ENCODE measurements at regions not wholly inside any gene's neighbourhood (a gene's known extent, or its start where the extent isn't known, plus 50 kb on each side); places are given as distances from the start of the nearest gene placed in this dataset.
"Not testable (repeated sequence)": the region's sequence is repeated elsewhere in the genome, so short reads cannot be mapped to it uniquely, and the experiment has no call there.

DNA sequence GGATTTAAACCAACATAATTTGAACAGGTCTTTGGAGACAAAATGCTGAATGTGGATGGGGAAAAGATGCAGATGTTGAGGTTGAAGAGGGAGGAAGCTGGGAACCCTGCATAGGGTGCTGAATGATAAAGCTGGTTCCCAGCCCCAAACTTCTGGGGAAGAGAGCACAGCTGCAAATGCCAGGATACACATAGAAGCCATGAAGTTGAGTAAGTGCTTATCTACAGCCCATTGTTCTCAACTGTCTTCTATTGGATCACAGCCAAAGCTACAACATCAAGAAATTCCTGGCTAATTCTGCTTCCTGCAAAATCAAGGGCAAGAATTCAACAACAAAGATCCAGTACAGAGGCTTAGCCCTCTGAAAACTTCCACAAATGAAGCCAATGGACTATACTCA lies 779.8 kb downstream of the PRIM2 start:
- DNase-seq = peak; percentile 1

DNA sequence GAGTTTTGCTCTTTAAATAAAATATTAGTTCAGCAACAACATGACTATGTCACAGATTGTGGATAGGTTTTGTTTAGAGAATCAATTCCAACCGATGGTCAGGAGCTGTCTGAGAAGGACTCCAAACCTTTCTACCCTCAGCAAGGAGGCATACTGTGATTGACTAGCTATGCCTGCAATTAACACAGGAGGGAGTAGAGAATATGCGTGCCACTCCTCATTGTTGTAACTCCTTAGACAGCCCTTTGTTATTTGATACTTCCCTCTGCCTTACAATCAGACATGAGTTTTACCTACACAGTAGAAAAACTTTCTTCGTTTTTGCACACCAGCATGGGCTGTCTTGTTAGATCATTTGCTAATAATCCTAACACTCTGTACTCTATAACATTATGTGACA lies 796.5 kb downstream of the PRIM2 start:
- no peak for DNase-seq

DNA sequence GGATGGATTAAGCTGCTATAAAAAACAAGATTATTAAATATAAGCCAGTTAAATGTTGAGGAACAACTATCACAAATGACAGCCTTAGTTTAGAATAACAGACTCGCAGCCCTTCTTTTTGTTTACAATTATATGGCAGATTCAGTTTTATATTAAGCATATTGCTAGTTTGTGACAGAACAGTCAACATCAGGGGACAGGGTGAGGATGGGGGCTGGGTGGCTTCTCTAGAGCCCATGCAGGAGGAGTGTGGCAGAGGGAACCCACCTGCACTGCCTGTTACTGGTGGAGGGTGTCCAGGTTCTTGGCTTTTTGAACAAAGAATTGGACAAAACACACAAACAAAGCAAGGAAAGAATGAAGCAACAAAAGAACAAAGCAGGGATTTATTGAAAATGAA lies 799.7 kb downstream of the PRIM2 start:
- DNase-seq = not testable (repeated sequence)

DNA sequence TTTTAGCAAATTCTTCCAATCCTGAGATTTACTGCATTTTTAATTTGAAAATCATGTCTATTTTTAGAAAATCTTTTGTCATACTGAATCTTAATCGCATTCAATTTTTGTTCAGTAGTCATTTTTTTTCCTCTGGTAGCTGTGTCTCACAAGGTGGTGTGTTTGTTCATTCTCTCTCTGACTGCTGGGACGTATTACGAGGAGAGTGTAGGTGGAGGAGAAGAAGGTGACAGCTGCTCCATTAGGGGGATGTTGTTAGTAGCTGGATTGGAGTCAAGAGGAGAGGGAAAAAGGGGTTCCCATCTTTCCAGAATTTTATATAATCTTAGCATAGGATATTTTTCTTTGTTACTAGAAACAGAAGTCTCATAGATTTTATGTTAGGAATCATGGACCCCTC lies 804.2 kb downstream of the PRIM2 start:
- not testable (repeated sequence) for DNase-seq

DNA sequence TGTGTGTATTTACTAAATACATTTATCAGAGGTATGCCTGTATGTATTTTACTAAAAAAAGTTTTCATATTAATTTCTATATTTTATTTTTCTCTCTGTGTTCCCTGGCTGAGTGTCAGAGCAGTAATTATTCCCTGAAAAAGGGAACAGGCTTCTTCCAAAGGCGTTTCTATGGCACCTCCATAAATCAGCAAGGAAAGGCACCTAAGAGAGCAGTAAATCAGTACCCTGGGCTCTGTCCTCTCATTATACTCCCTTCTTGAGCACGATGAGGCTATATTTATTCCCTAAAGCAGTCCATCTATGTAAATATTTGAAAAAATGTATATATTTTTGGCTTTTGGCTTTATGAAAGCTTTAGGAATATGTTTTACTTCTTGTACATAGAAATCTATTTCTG lies 806.3 kb downstream of the PRIM2 start:
- DNase-seq = not testable (repeated sequence)

DNA sequence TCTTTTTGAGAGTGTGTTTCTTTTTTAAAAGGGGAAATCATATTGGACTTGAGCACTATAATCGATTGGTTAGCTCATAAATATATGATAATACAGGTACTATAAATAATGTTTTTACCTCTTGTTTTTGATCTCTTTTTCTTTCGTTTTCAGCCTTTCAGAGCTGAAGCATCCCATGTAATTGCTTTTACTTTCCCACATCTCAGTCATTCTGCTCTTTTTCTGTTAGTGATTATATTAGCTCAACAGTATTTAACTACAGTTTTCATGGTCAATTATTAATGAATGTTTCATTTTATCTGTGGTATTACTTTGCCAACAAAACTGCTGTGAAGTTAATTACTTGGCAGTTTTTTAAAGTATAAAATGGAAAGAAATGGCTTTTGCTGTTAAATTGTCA lies 811.1 kb downstream of the PRIM2 start:
- DNase-seq = not testable (repeated sequence)

DNA sequence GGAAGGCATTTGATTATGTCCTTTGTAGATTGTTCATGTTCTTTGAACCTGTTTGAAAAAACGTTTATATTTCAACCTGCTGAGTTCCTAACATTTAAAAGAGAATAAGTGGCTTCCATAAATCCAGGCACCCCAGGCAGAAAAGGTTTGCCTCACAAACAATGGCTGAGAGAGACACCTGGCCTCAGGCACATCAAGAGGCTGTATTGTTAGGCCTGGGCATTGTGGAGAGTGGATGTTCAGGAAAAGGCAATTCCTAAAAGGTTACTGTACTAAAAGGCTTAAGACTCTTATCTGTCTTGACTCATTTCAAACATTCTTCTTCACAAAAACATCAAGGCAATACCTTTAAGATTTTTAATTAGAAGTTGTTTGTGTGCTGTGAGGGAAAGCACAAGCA lies 811.7 kb downstream of the PRIM2 start:
- DNase-seq = not testable (repeated sequence)

DNA sequence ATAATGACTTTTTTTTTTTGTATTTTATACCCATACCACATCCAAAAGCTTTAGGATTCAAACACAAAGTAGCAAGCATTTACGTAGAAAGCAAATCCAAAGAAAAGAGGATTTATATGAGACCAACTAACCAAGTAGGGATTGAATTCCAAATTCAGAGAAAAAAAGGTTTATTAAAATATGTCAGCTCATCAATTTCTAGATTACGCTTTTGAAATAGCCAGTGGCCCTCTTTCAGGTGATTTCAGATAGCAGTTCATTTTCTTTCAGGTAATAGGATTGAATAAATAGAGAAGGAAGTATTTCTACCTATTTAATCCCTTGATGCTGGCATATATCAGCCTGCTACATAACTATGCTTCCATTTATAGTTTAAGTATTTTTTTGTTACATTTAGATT lies 822.3 kb downstream of the PRIM2 start:
- not testable (repeated sequence) for DNase-seq

DNA sequence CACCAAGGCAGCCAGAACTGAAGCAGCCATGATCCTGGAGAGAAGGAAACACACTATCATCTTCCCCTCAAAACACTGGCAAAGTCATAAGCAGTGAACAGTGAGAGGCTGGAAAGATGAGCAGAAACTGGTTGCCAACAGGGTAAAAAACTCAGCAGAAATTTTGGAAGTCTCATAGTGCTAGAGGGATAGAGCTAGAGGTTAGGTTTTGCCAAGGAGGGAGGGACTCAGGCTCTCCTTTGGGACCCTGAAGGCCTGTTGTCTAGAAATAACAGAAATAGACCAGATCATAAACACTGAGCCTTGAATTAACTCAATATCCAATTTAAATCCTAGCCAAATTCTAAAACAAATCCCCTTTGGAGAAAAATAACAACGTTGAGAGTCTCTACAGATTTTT lies 853.6 kb downstream of the PRIM2 start:
- not testable (repeated sequence) for DNase-seq

DNA sequence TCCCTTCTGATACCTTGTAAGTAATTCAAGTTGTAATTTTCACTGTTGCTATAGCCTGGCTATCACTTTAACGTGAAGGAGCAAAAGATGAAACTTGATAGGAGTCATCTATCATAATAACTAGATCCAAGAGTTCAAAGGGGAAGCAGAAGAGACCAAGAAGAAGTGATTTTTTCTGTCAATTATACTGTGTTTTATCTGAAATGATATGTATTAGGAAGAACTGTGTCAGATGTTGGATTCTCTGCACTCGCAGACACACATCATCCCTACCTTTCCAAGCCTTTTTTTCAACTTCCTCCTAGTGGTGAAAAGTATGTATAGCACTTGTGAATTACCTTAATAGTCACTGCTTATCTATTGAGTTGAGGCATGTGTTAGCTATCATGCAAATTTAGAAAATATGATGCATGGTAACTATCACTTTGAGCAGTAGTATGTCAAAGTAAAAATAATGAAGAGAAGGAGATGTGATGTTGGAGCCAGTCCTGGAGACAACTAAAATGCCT lies 864.2 kb downstream of the PRIM2 start:
- not testable (repeated sequence) for DNase-seq

DNA sequence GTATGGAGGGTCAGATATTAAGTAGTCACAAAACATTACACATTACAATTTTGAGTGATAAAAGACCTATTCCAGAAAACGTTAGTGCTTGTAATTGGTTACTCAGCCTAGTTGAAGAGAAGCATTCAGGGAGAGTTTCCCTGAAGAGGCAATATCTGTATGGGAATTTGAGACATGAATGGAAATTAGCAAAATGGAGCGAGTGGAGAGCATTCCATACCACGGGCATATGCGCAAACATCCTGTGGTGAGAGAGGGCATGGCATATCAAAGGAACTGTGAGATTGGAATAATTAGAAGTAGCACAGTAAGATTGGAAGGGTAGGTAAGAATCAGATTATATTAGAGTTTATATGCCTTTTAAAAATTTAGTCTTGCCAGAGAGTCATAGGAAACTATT lies 867.9 kb downstream of the PRIM2 start:
- not testable (repeated sequence) for DNase-seq

DNA sequence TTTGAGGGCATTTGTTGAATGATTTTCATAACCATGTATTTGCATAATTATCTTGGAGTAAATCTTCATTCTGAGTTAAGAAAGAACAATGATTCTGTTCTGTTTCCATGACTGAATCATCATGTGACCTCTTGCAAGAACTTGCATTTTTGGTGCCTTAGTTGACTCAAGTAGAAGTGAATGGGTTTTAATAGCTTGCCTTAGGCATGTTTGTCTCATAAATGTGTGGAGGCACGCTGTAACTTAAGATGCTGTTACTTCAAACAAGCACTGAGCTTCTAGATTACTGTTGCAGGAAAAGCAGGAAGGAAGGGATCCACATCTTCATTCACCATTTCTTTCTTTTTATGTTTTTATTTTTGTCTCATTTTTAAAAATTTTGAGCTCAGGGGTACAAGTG lies 875.8 kb downstream of the PRIM2 start:
- peak; percentile 1 for DNase-seq

DNA sequence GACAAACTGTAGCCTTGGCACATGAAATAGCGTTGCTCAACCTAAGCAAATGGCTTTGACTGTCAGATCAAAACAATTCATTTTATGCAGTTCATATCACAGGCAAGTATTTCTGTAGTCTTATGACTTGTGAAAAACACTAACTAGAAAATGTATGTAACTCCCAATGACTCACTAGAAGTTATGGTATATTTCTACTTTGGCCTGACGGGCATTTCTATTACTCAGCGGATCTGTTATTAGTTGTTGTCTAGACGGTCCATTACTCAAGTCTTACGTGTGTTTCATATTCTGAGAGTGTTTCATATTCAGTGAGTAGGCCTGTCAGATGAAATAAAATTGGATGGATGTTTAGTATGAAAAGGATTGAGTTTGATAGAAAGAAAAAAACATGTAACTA lies 880.9 kb downstream of the PRIM2 start:
- no peak for DNase-seq

DNA sequence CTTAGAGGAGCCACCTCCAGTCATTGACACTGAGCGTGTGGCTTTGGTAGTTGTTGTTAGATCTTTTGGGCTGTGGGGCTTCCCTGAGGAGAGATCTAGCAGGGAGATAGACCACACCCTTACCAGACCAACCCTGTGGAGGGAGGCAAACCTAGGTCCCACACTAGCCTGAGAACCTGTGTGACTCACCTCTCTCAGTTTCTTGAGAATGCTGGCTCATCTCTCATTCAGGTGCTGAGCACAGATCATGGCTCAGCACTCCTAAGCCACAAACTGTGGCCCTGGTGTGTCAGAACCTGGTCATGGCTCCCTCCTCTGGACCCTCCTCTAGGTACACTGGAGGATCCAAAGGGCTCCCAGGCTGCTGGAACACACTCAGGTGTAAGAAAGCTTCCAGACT lies 919.7 kb downstream of the PRIM2 start:
- not testable (repeated sequence) for DNase-seq

DNA sequence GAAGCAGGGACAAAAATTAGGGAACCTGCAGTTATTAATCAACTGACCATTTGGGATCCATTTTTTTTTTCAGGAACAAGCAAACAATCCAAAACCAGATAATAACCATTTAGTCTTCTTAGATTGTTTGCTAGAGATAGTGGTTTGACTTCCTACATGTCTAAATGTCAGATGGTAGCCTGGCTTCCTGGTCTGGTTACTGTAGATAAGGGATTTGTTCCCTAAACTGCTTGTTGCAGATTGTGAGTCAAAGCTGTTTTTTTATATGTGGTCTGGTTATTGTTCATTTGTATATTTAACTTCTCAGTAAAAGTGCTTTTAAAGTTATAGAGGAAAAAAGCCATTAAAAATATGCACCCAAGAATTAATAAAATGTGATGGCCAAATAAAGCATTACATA lies 921.0 kb downstream of the PRIM2 start:
- not testable (repeated sequence) for DNase-seq

DNA sequence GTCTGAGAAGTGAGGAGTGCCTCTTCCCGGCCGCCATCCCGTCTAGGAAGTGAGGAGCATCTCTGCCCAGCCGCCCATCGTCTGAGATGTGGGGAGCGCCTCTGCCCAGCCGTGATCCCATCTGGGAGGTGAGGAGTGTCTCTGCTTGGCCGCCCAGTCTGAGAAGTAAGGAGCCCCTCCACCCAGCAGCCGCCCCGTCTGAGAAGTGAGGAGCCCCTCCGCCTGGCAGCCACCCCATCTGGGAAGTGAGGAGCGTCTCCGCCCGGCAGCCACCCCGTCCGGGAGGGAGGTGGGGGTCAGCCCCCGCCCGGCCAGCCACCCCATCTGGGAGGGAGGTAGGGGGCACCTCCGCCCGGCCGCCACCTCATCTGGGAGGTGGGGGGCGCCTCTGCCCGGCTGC lies 940.2 kb downstream of the PRIM2 start:
- DNase-seq = not testable (repeated sequence)

DNA sequence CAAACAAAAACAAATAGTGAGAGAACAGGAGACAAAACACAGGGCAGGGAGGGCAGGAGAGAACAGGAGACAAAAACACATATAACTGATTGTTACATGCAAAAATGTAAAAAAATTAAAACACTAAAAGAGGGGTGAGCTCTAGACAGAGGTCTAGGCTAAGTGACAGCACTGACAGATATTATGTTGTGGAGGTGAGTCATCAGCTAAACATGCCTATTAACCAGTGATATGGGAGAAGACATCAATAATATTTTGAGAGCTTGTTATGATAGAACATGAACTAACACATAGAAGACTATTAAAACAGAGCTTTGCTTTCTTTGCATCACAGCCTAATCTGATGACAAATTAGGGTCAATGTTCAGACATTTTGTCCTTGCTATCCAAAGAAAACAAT lies 972.7 kb downstream of the PRIM2 start:
- no peak for DNase-seq

DNA sequence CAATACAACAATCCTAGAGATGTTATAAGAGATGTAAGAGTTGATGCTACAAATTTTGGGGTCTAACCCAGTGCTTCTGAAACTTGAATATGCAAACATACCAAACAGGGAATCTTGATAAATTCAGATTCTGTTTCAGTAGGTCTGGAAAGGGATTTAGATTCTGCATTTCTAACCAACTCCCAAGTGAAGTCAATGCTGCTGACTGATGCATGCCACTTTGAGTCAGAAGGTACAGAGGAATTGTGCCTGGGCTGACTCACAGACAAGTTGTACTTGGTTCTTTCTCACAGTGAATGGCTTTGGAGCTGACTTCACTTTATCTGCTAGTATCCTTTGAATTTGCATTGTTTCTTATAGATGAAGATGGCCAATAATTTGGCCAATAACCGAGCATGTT lies 973.9 kb downstream of the PRIM2 start:
- not testable (repeated sequence) for DNase-seq

DNA sequence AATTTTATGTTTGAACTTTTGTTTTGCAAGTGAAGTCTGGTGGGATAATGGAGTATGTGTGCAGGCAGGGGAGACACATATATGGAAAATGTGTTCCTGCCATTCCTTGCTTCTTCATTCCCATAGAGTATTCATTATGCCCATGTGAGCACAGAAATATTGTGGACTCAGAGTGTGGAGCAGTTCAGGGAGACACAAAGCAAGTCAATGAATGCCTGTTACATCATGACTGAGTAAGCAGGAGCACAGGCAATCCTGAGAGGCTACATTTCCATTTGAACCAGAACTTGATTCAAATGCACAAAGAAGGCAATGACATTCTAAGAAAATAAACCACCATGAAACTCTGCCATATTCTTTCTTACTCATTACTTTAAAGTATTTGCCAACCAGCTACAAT lies 990.5 kb downstream of the PRIM2 start:
- not testable (repeated sequence) for DNase-seq

DNA sequence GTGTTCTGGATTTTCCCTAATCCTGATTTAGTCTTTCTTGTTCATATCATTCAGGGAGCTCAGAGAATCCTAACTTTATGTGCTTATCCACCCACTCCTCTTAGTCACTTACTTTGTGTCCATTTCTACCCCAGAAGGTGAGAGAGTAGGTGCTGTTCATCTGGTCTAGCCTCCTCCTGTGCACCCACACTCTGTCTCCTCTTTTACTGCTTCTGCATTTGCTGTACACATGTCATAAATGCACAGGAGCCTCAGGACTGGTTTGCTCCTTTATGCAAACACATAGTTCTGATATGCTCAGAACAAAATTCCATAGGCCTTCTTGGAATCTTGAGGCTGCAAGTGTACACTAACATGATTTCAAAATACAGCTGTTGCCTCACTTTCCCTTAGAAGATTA lies 1014.7 kb downstream of the PRIM2 start:
- not testable (repeated sequence) for DNase-seq

DNA sequence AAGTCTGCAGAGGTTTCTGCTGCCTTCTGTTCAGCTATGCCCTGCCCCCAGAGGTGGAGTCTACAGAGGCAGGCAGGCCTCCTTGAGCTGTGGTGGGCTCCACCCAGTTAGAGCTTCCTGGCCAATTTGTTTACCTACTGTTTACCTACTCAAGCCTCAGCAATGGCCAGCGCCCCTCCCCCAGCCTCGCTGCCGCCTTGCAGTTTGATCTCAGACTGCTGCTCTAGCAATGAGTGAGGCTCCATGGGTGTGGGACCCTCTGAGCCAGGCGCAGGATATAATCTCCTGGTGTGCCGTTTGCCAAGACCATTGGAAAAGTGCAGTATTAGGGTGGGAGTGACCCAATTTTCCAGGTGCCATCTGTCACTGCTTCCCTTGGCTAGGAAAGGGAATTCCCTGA lies 1024.9 kb downstream of the PRIM2 start:
- DNase-seq = not testable (repeated sequence)

DNA sequence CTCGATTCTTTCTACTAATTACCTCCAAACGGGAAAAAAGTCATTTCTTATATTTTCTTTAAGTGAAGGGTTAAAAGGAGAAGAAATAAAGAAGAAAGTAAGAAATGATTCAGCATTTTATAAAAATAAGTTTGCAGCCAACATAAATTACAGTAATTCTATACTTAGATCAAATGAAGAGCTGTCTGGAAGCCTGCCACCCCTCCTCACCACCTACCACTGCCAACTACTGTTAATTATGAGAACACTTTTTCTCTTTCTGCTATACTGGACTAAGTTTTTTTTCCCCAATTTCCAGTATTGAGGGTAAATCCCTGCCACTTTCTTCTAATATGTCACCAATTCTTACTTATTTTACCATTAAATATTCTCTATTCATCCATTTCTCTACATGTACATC lies 1030.1 kb downstream of the PRIM2 start:
- not testable (repeated sequence) for DNase-seq

DNA sequence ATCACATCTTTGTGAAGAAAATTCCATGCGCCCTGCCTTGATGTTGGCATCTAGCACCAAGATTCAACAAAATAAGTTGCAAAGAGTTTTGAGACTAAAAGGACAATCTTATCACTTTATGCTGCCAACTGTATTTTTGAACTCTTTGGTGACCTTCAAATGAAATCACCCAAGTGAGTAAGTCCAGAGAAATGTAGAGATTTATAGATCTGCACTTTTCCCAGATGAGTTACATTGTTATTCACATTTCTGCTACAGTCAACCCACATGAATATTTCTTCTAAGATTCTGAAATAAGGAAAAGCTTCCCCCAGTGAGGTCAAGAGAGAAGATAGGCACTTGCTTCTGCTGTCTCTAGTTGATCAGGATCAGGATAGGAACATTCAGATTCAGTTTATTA lies 1034.2 kb downstream of the PRIM2 start:
- DNase-seq = not testable (repeated sequence)

DNA sequence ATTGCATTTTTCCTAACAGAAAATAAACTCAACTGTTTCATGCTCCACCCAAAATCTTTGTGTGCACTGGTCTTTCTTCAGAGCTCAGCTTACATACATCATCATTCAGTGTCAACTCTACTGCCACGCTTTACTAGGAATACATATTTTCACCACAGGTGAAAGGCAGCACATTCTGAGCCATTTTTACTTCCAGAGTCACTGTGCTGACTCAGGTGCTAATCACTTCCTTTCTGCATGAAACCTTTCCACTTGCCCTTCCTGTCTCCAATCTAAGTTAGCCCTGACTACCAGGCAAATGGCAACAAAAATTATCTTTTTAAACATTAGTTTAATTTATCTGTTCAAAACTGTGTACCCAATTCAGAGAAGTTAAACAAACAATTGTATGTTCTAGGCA lies 1041.0 kb downstream of the PRIM2 start:
- DNase-seq = not testable (repeated sequence)

DNA sequence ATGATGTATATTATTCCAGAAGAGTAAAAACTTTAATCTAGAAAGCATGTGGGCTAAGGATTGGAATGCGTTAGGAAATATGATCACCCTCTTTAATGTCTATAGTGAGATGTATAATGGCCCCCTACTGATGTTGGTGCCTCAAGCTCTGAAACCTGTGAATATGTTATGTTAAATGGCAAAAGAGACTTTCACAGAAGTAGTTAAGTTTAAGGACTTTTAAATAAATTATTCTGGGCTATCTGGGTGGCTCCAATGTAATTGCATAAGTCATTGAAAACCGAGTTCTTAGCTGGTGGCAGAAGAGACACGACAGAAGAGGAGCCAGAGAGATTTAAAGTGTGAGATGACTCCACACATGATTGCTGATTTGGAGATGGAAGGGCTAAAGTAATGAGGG lies 1048.4 kb downstream of the PRIM2 start:
- DNase-seq = not testable (repeated sequence)
